ENCODE measurements at regions not wholly inside any gene's neighbourhood (a gene's known extent, or its start where the extent isn't known, plus 50 kb on each side); places are given as distances from the start of the nearest gene placed in this dataset.

GRCh38 chr3:105960381-105960780 is 91.6 kb upstream of the CBLB start:
- DNase-seq (no peak), ATAC-seq (no peak)
- Histone ChIP-seq H3K9me3 (no peaks in the 10 kb centered on the region), H3K4me1 (no peaks in the 10 kb centered on the region), H3K4me3 (no peak overlapping the region), H3K27me3 (ENCODE audit: low read depth) (no peaks in the 10 kb centered on the region), H3K36me3 (no peaks in the 10 kb centered on the region), H3K27ac (no peak overlapping the region)
- intact Hi-C loops (cut with DNase I): no loop called here
- TF ChIP-seq CTCF (IDR thresholded peaks at IDR 0.05): no peak

GRCh38 chr3:105963161-105963560 is 94.3 kb upstream of the CBLB start:
- Histone ChIP-seq H3K4me1 (no peaks in the 10 kb centered on the region), H3K9me3 (no peaks in the 10 kb centered on the region), H3K36me3 (no peaks in the 10 kb centered on the region), H3K27me3 (ENCODE audit: low read depth) (no peaks in the 10 kb centered on the region), H3K27ac (no peak overlapping the region), H3K4me3 (no peak overlapping the region)
- intact Hi-C loops (cut with DNase I): no loop called here
- DNase-seq (no peak), ATAC-seq (no peak)
- no peak for TF ChIP-seq CTCF (IDR thresholded peaks at IDR 0.05)

GRCh38 chr3:105965384-105965783 is 96.6 kb upstream of the CBLB start:
- ATAC-seq (no peak), DNase-seq (no peak)
- Histone ChIP-seq H3K27me3 (ENCODE audit: low read depth) (no peaks in the 10 kb centered on the region), H3K36me3 (no peaks in the 10 kb centered on the region), H3K4me3 (no peak overlapping the region), H3K27ac (no peak overlapping the region), H3K4me1 (no peaks in the 10 kb centered on the region), H3K9me3 (no peaks in the 10 kb centered on the region)
- intact Hi-C loops (cut with DNase I): no loop called here
- no peak for TF ChIP-seq CTCF (IDR thresholded peaks at IDR 0.05)

- H3K27ac ChIP-seq: no peak overlapping the region
- DNase-seq: no peak
- no peaks in the 10 kb centered on the region for H3K36me3 ChIP-seq
- H3K4me1 ChIP-seq: no peaks in the 10 kb centered on the region
- no peaks in the 10 kb centered on the region for H3K9me3 ChIP-seq
- no peak for TF ChIP-seq CTCF (IDR thresholded peaks at IDR 0.05)
- no peak overlapping the region for H3K4me3 ChIP-seq
- H3K27me3 ChIP-seq (ENCODE audit: low read depth): no peaks in the 10 kb centered on the region
- ATAC-seq: no peak
- intact Hi-C loops (cut with DNase I): no loop called here
Measured at GRCh38 chr3:105967117-105967516, 98.3 kb upstream of the CBLB start.

GRCh38 chr3:105970283-105970682 is 101.5 kb upstream of the CBLB start:
- Histone ChIP-seq H3K4me3 (no peak overlapping the region), H3K36me3 (no peaks in the 10 kb centered on the region), H3K27ac (no peak overlapping the region), H3K9me3 (no peaks in the 10 kb centered on the region), H3K27me3 (ENCODE audit: low read depth) (no peaks in the 10 kb centered on the region), H3K4me1 (no peaks in the 10 kb centered on the region)
- ATAC-seq (peak; percentile 62 to 68), DNase-seq (peak; percentile 40)
- intact Hi-C loops (cut with DNase I): no loop called here
- TF ChIP-seq CTCF (IDR thresholded peaks at IDR 0.05): no peak

- no peaks in the 10 kb centered on the region for H3K27me3 ChIP-seq (ENCODE audit: low read depth)
- intact Hi-C loops (cut with DNase I): no loop called here
Measured at GRCh38 chr3:105972069-105972468, 103.3 kb upstream of the CBLB start.

More at GRCh38 chr3:105972069-105972468, 103.3 kb upstream of the CBLB start:
- no peak for TF ChIP-seq CTCF (IDR thresholded peaks at IDR 0.05)
- Histone ChIP-seq H3K4me3 (no peak overlapping the region), H3K9me3 (no peaks in the 10 kb centered on the region), H3K27ac (no peak overlapping the region), H3K4me1 (no peaks in the 10 kb centered on the region), H3K36me3 (no peaks in the 10 kb centered on the region)
- ATAC-seq (no peak), DNase-seq (no peak)

Measured in lower lobe of right lung (tissue), 2 donors.